ENCODE measurements at regions not wholly inside any gene's neighbourhood (a gene's known extent, or its start where the extent isn't known, plus 50 kb on each side); places are given as distances from the start of the nearest gene placed in this dataset.

- no peak for TF ChIP-seq TARDBP (IDR thresholded peaks at IDR 0.05)
- no peak for TF ChIP-seq SP1 (IDR thresholded peaks at IDR 0.05)
- no peak for TF ChIP-seq PKNOX1 (IDR thresholded peaks at IDR 0.05)
- TF ChIP-seq BHLHE40 (IDR thresholded peaks at IDR 0.05; ENCODE audit: borderline replicate concordance), result no peak
- TF ChIP-seq CTBP1 (IDR thresholded peaks at IDR 0.05; ENCODE audit: borderline replicate concordance), result no peak
- TF ChIP-seq FOXA1 (IDR thresholded peaks at IDR 0.05), result no peak
- TF ChIP-seq HDGF (IDR thresholded peaks at IDR 0.05; ENCODE audit: borderline replicate concordance), result no peak
- TF ChIP-seq ZNF384 (IDR thresholded peaks at IDR 0.05), result no peak
- TF ChIP-seq L3MBTL2 (conservative IDR thresholded peaks at IDR 0.05), result no peak
These were observed 495.4 kb downstream of the XIRP2 start for GRCh38 chr2:167383610-167384194.
